Keratinocyte (primary cell): ENCODE measurements at regions not wholly inside any gene's neighbourhood (a gene's known extent, or its start where the extent isn't known, plus 50 kb on each side); places are given as distances from the start of the nearest gene placed in this dataset.

Source experiments
- DNase-seq: peaks from one replicate; pipeline ENCODE4 v3.0.0-alpha.2; 2011; ENCODE audit warnings: low read depth, missing footprints, low spot score
- FAIRE-seq: peaks from 2 replicates; lab custom pipeline; 2011; peaks lifted over from hg19 to GRCh38; lab: Jason Lieb, UNC
- H2AFZ ChIP-seq: 2 replicates; pipeline ENCODE4 v1.6.0; 2012; ENCODE audit warnings: low read length, control low read depth, inconsistent platforms; ENCODE audit not compliant: control insufficient read depth
- H3K27ac ChIP-seq: 2 replicates; pipeline ENCODE4 v1.5.1; 2011; ENCODE audit warnings: low read length; ENCODE audit not compliant: control insufficient read depth, insufficient read depth
- H3K27me3 ChIP-seq: 3 replicates; pipeline ENCODE4 v1.6.0; 2011; ENCODE audit warnings: low read length; ENCODE audit not compliant: control insufficient read depth, insufficient read depth; ENCODE audit errors: extremely low read depth
- H3K36me3 ChIP-seq, 2 experiments: 2 replicates in 1 of 2; 3 replicates in 1 of 2; pipeline ENCODE4 v1.5.1; 2011; ENCODE audit warnings: low read length in 2 of 2, mild to moderate bottlenecking in 1 of 2; ENCODE audit not compliant: control insufficient read depth in 2 of 2, insufficient read depth in 2 of 2; ENCODE audit errors: extremely low read depth in 1 of 2
- H3K4me1 ChIP-seq: 3 replicates; pipeline ENCODE4 v1.5.1; 2011; ENCODE audit warnings: low read length; ENCODE audit not compliant: control insufficient read depth, insufficient read depth; ENCODE audit errors: extremely low read depth
- H3K4me2 ChIP-seq: 3 replicates; pipeline ENCODE4 v1.6.0; 2011; ENCODE audit warnings: low read depth, low read length; ENCODE audit not compliant: control insufficient read depth, insufficient read depth; ENCODE audit errors: extremely low read depth
- H3K4me3 ChIP-seq, 3 experiments: fragments of 200-600 bp in 1 of 3; sonication (generic) in 1 of 3; 2 replicates in 2 of 3; 3 replicates in 1 of 3; pipeline ENCODE4 v1.5.1; 2011 to 2016; ENCODE audit warnings: low read length in 3 of 3, mild to moderate bottlenecking in 3 of 3, control low read depth in 2 of 3, inconsistent platforms in 1 of 3, low read depth in 1 of 3, mixed read lengths in 1 of 3, mixed run types in 1 of 3, moderate library complexity in 1 of 3; ENCODE audit not compliant: control insufficient read depth in 2 of 3, insufficient read depth in 2 of 3; ENCODE audit errors: extremely low read depth in 1 of 3
- H3K79me2 ChIP-seq: 2 replicates; pipeline ENCODE4 v1.6.0; 2012; ENCODE audit warnings: low read length; ENCODE audit not compliant: control insufficient read depth, insufficient read depth
- H3K9ac ChIP-seq: 3 replicates; pipeline ENCODE4 v1.6.0; 2011; ENCODE audit warnings: low read length; ENCODE audit not compliant: control insufficient read depth, insufficient read depth; ENCODE audit errors: extremely low read depth
- H3K9me1 ChIP-seq: 3 replicates; pipeline ENCODE4 v1.6.0; 2011; ENCODE audit warnings: low read length; ENCODE audit not compliant: control insufficient read depth, insufficient read depth; ENCODE audit errors: extremely low read depth
- H3K9me3 ChIP-seq: 2 replicates; pipeline ENCODE4 v1.5.1; 2012; ENCODE audit warnings: low read depth, low read length; ENCODE audit not compliant: control insufficient read depth
- H4K20me1 ChIP-seq: 3 replicates; pipeline ENCODE4 v1.6.0; 2011; ENCODE audit warnings: low read length; ENCODE audit not compliant: control insufficient read depth, insufficient read depth; ENCODE audit errors: extremely low read depth
- CTCF ChIP-seq, 3 experiments: IDR thresholded peaks in 1 of 3; conservative IDR thresholded peaks in 1 of 3; optimal IDR thresholded peaks in 1 of 3; 2 replicates in 2 of 3; 3 replicates in 1 of 3; pipeline versions ENCODE3 to v1.5.1; 2011; ENCODE audit warnings: low read length in 3 of 3, mild to moderate bottlenecking in 3 of 3, moderate library complexity in 2 of 3, control low read depth in 1 of 3, inconsistent platforms in 1 of 3; ENCODE audit not compliant: insufficient read depth in 2 of 3; ENCODE audit errors: extremely low read depth in 1 of 3
- EZH2 ChIP-seq: IDR thresholded peaks from one replicate; pipeline ENCODE4 v1.6.1; 2012; ENCODE audit warnings: inconsistent platforms, mild to moderate bottlenecking, low read length, moderate library complexity
- dilution Hi-C: fragments of 300-500 bp; cut with MboI; formaldehyde crosslinking; loops from one replicate; pipeline ENCODE4 v1.7.0; 2020; ENCODE audit warnings: low sequenced_read_pairs; ENCODE audit not compliant: extremely low pct_ligation_motif_present

GRCh38 chr13:58660826-58661225 lies 1029.3 kb downstream of the PCDH17 start:
- H2AFZ ChIP-seq, result no peak overlapping the region
- H3K9me1 ChIP-seq, result no peaks in the 10 kb centered on the region
- no peaks in the 10 kb centered on the region for H3K27me3 ChIP-seq
- no peak overlapping the region for H3K4me3 ChIP-seq
- H3K9ac ChIP-seq, result no peak overlapping the region
- TF ChIP-seq EZH2 (no peak), CTCF (optimal IDR thresholded peaks at IDR 0.05 in 1 of 3, IDR thresholded peaks at IDR 0.05 in 1 of 3, conservative IDR thresholded peaks at IDR 0.05 in 1 of 3; ENCODE audit: extremely low read depth in 1 of 3, insufficient read depth in 2 of 3, low read length in 3 of 3) (no peak)
- peaks cover 2% of the 10 kb centered on the region for H3K9me3 ChIP-seq
- H3K27ac ChIP-seq, result no peak overlapping the region
- no peaks in the 10 kb centered on the region for H3K4me1 ChIP-seq
- no peak for FAIRE-seq
- no peaks in the 10 kb centered on the region for H4K20me1 ChIP-seq
- dilution Hi-C loops, result no loop called here
- no peaks in the 10 kb centered on the region for H3K36me3 ChIP-seq
- no peak overlapping the region for H3K4me2 ChIP-seq
- DNase-seq, result no peak
- no peaks in the 10 kb centered on the region for H3K79me2 ChIP-seq

- Histone ChIP-seq H3K9ac (no peak overlapping the region), H3K4me3 (no peak overlapping the region), H3K9me3 (no peaks in the 10 kb centered on the region), H3K4me2 (no peak overlapping the region), H4K20me1 (no peaks in the 10 kb centered on the region), H3K27ac (no peak overlapping the region), H3K79me2 (no peaks in the 10 kb centered on the region), H2AFZ (no peak overlapping the region), H3K36me3 (no peaks in the 10 kb centered on the region), H3K27me3 (no peaks in the 10 kb centered on the region), H3K4me1 (no peaks in the 10 kb centered on the region), H3K9me1 (no peaks in the 10 kb centered on the region)
- TF ChIP-seq EZH2 (no peak), CTCF (optimal IDR thresholded peaks at IDR 0.05 in 1 of 3, IDR thresholded peaks at IDR 0.05 in 1 of 3, conservative IDR thresholded peaks at IDR 0.05 in 1 of 3; ENCODE audit: extremely low read depth in 1 of 3, insufficient read depth in 2 of 3, low read length in 3 of 3) (no peak)
- DNase-seq (no peak), FAIRE-seq (no peak)
- dilution Hi-C loops, result no loop called here
These were observed 1034.8 kb downstream of the PCDH17 start for GRCh38 chr13:58666331-58666730.
